Activated CD4-positive, alpha-beta memory T cell treated with anti-CD3 and anti-CD28 coated beads, Interleukin-2, amount 10 ng/mL, durations not matched to agents 7 days and 5 days (primary cell): ENCODE measurements at regions not wholly inside any gene's neighbourhood (a gene's known extent, or its start where the extent isn't known, plus 50 kb on each side); places are given as distances from the start of the nearest gene placed in this dataset.
"Not testable (repeated sequence)": the region's sequence is repeated elsewhere in the genome, so short reads cannot be mapped to it uniquely, and the experiment has no call there.

Experiments used
- CTCF ChIA-PET: fragments of 350-600 bp; sonication (Branson Sonifier 250); formaldehyde crosslinking; loops from one replicate; lab custom pipeline; 2021; ENCODE audit warnings: antibody characterized with exemption, inconsistent platforms; lab: Charles Lee
- POLR2A ChIA-PET: fragments of 350-600 bp; sonication (Branson Sonifier 250); formaldehyde crosslinking; loops from one replicate; lab custom pipeline; 2021; ENCODE audit warnings: antibody characterized with exemption; lab: Charles Lee
- DNase-seq: peaks from one replicate; pipeline ENCODE4 v3.0.0-alpha.2; 2020
- H3K27ac Mint-ChIP-seq: one replicate; pipeline ENCODE4 v1.8.0; 2021; ENCODE audit warnings: mild to moderate bottlenecking, mixed read lengths
- H3K27me3 Mint-ChIP-seq: one replicate; pipeline ENCODE4 v1.8.0; 2021; ENCODE audit warnings: mixed read lengths
- H3K36me3 Mint-ChIP-seq: one replicate; pipeline ENCODE4 v1.8.0; 2021; ENCODE audit warnings: low read depth, mixed read lengths
- H3K4me1 Mint-ChIP-seq: one replicate; pipeline ENCODE4 v1.8.0; 2021; ENCODE audit warnings: mixed read lengths
- H3K4me3 Mint-ChIP-seq: one replicate; pipeline ENCODE4 v1.8.0; 2021; ENCODE audit warnings: mild to moderate bottlenecking, mixed read lengths
- H3K9me3 Mint-ChIP-seq: one replicate; pipeline ENCODE4 v1.8.0; 2021; ENCODE audit warnings: mixed read lengths

- no peaks in the 10 kb centered on the region for H3K36me3 Mint-ChIP-seq
- H3K4me3 Mint-ChIP-seq = no peak overlapping the region
- no peak for DNase-seq
- POLR2A ChIA-PET = no interaction called here
- peaks cover 5% of the 10 kb centered on the region for H3K9me3 Mint-ChIP-seq
- H3K27me3 Mint-ChIP-seq = peaks cover 3% of the 10 kb centered on the region
- CTCF ChIA-PET = no interaction called here
- peak overlapping the region; percentile 38 for H3K27ac Mint-ChIP-seq
- H3K4me1 Mint-ChIP-seq = peaks cover 4% of the 10 kb centered on the region
These were observed 98.7 kb upstream of the SGK1 start for GRCh38 chr6:134416418-134417154.

GRCh38 chr6:134415656-134416055 lies 97.7 kb upstream of the SGK1 start:
- H3K36me3 Mint-ChIP-seq = no peaks in the 10 kb centered on the region
- peaks cover 4% of the 10 kb centered on the region for H3K4me1 Mint-ChIP-seq
- no peak overlapping the region for H3K27ac Mint-ChIP-seq
- peaks cover 5% of the 10 kb centered on the region for H3K9me3 Mint-ChIP-seq
- no peak overlapping the region for H3K4me3 Mint-ChIP-seq
- no peak for DNase-seq
- peaks cover 3% of the 10 kb centered on the region for H3K27me3 Mint-ChIP-seq
- CTCF ChIA-PET = no interaction called here
- POLR2A ChIA-PET = no interaction called here

GRCh38 chr6:134415194-134415593 lies 97.3 kb upstream of the SGK1 start:
- Mint-ChIP-seq H3K36me3 (no peaks in the 10 kb centered on the region), H3K9me3 (peaks cover 5% of the 10 kb centered on the region), H3K4me3 (no peak overlapping the region), H3K27me3 (peaks cover 3% of the 10 kb centered on the region), H3K27ac (no peak overlapping the region), H3K4me1 (peaks cover 4% of the 10 kb centered on the region)
- POLR2A ChIA-PET = no interaction called here
- CTCF ChIA-PET = interaction anchor here (1.2 kb wide), 1 partner anchor 18 kb away, joined by 3 read pairs; no protein-coding TSS in a partner anchor
- DNase-seq = no peak

- Mint-ChIP-seq H3K36me3 (no peaks in the 10 kb centered on the region), H3K4me1 (peaks cover 4% of the 10 kb centered on the region), H3K9me3 (peaks cover 5% of the 10 kb centered on the region), H3K27me3 (peaks cover 3% of the 10 kb centered on the region), H3K4me3 (no peak overlapping the region), H3K27ac (no peak overlapping the region)
- ChIA-PET CTCF (interaction anchor here (1.2 kb wide), 1 partner anchor 18 kb away, joined by 3 read pairs; no protein-coding TSS in a partner anchor), POLR2A (no interaction called here)
- no peak for DNase-seq
These were observed 96.9 kb upstream of the SGK1 start for GRCh38 chr6:134414793-134415192.

- CTCF ChIA-PET = no interaction called here
- peaks cover 5% of the 10 kb centered on the region for H3K9me3 Mint-ChIP-seq
These were observed 95.3 kb upstream of the SGK1 start for GRCh38 chr6:134413241-134413643.

GRCh38 chr6:134410541-134410940 lies 92.6 kb upstream of the SGK1 start:
- H3K4me3 Mint-ChIP-seq = no peak overlapping the region
- ChIA-PET CTCF (no interaction called here), POLR2A (interaction anchor here (0.8 kb wide), 1 partner anchor 18 kb away, joined by 3 read pairs; no protein-coding TSS in a partner anchor)
- H3K27ac Mint-ChIP-seq = no peak overlapping the region
- peaks cover 5% of the 10 kb centered on the region for H3K9me3 Mint-ChIP-seq
- H3K4me1 Mint-ChIP-seq = no peaks in the 10 kb centered on the region
- H3K27me3 Mint-ChIP-seq = peaks cover 2% of the 10 kb centered on the region
- no peaks in the 10 kb centered on the region for H3K36me3 Mint-ChIP-seq
- no peak for DNase-seq

More at GRCh38 chr6:134413241-134413643, 95.3 kb upstream of the SGK1 start:
- H3K4me3 Mint-ChIP-seq = no peak overlapping the region
- POLR2A ChIA-PET = no interaction called here
- no peak for DNase-seq
- H3K36me3 Mint-ChIP-seq = no peaks in the 10 kb centered on the region
- peaks cover 4% of the 10 kb centered on the region for H3K4me1 Mint-ChIP-seq
- H3K27ac Mint-ChIP-seq = no peak overlapping the region
- peaks cover 3% of the 10 kb centered on the region for H3K27me3 Mint-ChIP-seq

GRCh38 chr6:134407791-134408190 lies 89.9 kb upstream of the SGK1 start:
- ChIA-PET POLR2A (no interaction called here), CTCF (no interaction called here)
- Mint-ChIP-seq H3K9me3 (no peaks in the 10 kb centered on the region), H3K27me3 (no peaks in the 10 kb centered on the region), H3K4me3 (no peak overlapping the region), H3K36me3 (no peaks in the 10 kb centered on the region), H3K27ac (no peak overlapping the region), H3K4me1 (no peaks in the 10 kb centered on the region)
- DNase-seq = no peak

- no peak for DNase-seq
- ChIA-PET CTCF (no interaction called here), POLR2A (no interaction called here)
- no peaks in the 10 kb centered on the region for H3K9me3 Mint-ChIP-seq
- no peaks in the 10 kb centered on the region for H3K36me3 Mint-ChIP-seq
- no peaks in the 10 kb centered on the region for H3K27me3 Mint-ChIP-seq
- H3K4me1 Mint-ChIP-seq = peaks cover 3% of the 10 kb centered on the region
- no peak overlapping the region for H3K27ac Mint-ChIP-seq
- H3K4me3 Mint-ChIP-seq = no peak overlapping the region
These were observed 88.4 kb upstream of the SGK1 start for GRCh38 chr6:134406311-134406710.

GRCh38 chr6:134405386-134406087 lies 87.6 kb upstream of the SGK1 start:
- Mint-ChIP-seq H3K4me1 (peaks cover 3% of the 10 kb centered on the region), H3K27ac (no peak overlapping the region), H3K4me3 (no peak overlapping the region), H3K36me3 (no peaks in the 10 kb centered on the region), H3K9me3 (no peaks in the 10 kb centered on the region), H3K27me3 (no peaks in the 10 kb centered on the region)
- CTCF ChIA-PET = no interaction called here
- POLR2A ChIA-PET = no interaction called here
- DNase-seq = no peak

- POLR2A ChIA-PET, H3K4me3 Mint-ChIP-seq, H3K9me3 Mint-ChIP-seq, DNase-seq, H3K27me3 Mint-ChIP-seq, H3K27ac Mint-ChIP-seq, H3K4me1 Mint-ChIP-seq, H3K36me3 Mint-ChIP-seq: not testable (repeated sequence)
- CTCF ChIA-PET = interaction anchor here (0.9 kb wide), 1 partner anchor 11 kb away, joined by 3 read pairs; no protein-coding TSS in a partner anchor
These were observed 85.4 kb upstream of the SGK1 start for GRCh38 chr6:134403312-134403711.

GRCh38 chr6:134402372-134402984 lies 84.6 kb upstream of the SGK1 start:
- DNase-seq = no peak
- ChIA-PET CTCF (no interaction called here), POLR2A (no interaction called here)
- Mint-ChIP-seq H3K9me3 (no peaks in the 10 kb centered on the region), H3K27me3 (no peaks in the 10 kb centered on the region), H3K27ac (peak overlapping the region; percentile 10), H3K4me3 (no peak overlapping the region), H3K4me1 (peaks cover 6% of the 10 kb centered on the region), H3K36me3 (no peaks in the 10 kb centered on the region)

- POLR2A ChIA-PET = no interaction called here
- Mint-ChIP-seq H3K36me3 (no peaks in the 10 kb centered on the region), H3K27me3 (no peaks in the 10 kb centered on the region), H3K27ac (no peak overlapping the region), H3K4me3 (no peak overlapping the region), H3K9me3 (no peaks in the 10 kb centered on the region), H3K4me1 (peaks cover 6% of the 10 kb centered on the region)
- no peak for DNase-seq
- CTCF ChIA-PET = no interaction called here
These were observed 83.0 kb upstream of the SGK1 start for GRCh38 chr6:134400941-134401340.

- POLR2A ChIA-PET = no interaction called here
- no peak overlapping the region for H3K4me3 Mint-ChIP-seq
- CTCF ChIA-PET = no interaction called here
- H3K36me3 Mint-ChIP-seq = no peaks in the 10 kb centered on the region
- H3K27me3 Mint-ChIP-seq = no peaks in the 10 kb centered on the region
- H3K4me1 Mint-ChIP-seq = peaks cover 6% of the 10 kb centered on the region
- DNase-seq = no peak
- H3K9me3 Mint-ChIP-seq = no peaks in the 10 kb centered on the region
- H3K27ac Mint-ChIP-seq = no peak overlapping the region
These were observed 80.5 kb upstream of the SGK1 start for GRCh38 chr6:134398453-134398852.
